Lung (tissue), 11 donors: ENCODE measurements at regions not wholly inside any gene's neighbourhood (a gene's known extent, or its start where the extent isn't known, plus 50 kb on each side); places are given as distances from the start of the nearest gene placed in this dataset.

ENCODE experiments used
- ATAC-seq: fragments of 200-7000 bp; cut with Tn5 transposase; one replicate; pipeline ENCODE4 v1.9.1; 2020; ENCODE audit warnings: moderate number of reproducible peaks; ENCODE audit not compliant: insufficient read depth, low FRiP score
- DNase-seq, 3 donors: peaks; one replicate each; pipeline ENCODE4 v3.0.0-alpha.2; 2013 to 2017
- H3K27ac ChIP-seq, 2 donors: one replicate each; pipeline ENCODE4 v1.5.1; 2013; ENCODE audit warnings: mild to moderate bottlenecking in 2 of 2, moderate library complexity in 2 of 2, control low read depth in 1 of 2, inconsistent platforms in 1 of 2, low read depth in 1 of 2, low read length in 1 of 2
- H3K27me3 ChIP-seq, 3 donors: one replicate each; pipeline ENCODE4 v1.5.1; 2013; ENCODE audit warnings: low read length in 2 of 3; ENCODE audit not compliant: control insufficient read depth in 3 of 3, insufficient read depth in 3 of 3
- H3K36me3 ChIP-seq, 4 donors: one replicate each; pipeline ENCODE4 v1.5.1; 2013; ENCODE audit warnings: low read length in 4 of 4, mild to moderate bottlenecking in 1 of 4, moderate library complexity in 1 of 4; ENCODE audit not compliant: control insufficient read depth in 4 of 4, insufficient read depth in 4 of 4
- H3K4me1 ChIP-seq, 5 donors: one replicate each; pipeline ENCODE4 v1.5.1; 2013; ENCODE audit warnings: low read length in 5 of 5, mild to moderate bottlenecking in 2 of 5, moderate library complexity in 1 of 5; ENCODE audit not compliant: control insufficient read depth in 5 of 5, insufficient read depth in 5 of 5
- H3K4me3 ChIP-seq: one replicate; pipeline ENCODE4 v1.5.1; 2013; ENCODE audit warnings: mild to moderate bottlenecking, control low read depth, moderate library complexity
- H3K9ac ChIP-seq, 2 donors: one replicate each; pipeline ENCODE4 v1.5.1; 2013; ENCODE audit warnings: low read length in 2 of 2, control low read depth in 1 of 2; ENCODE audit not compliant: insufficient read depth in 1 of 2
- H3K9me3 ChIP-seq, 4 donors: one replicate each; pipeline ENCODE4 v1.5.1; 2013; ENCODE audit warnings: low read length in 3 of 4, mild to moderate bottlenecking in 1 of 4, moderate library complexity in 1 of 4; ENCODE audit not compliant: control insufficient read depth in 4 of 4, insufficient read depth in 3 of 4
- WGBS, 2 donors: extraction: QIAGEN DNeasy Blood & Tissue Kit; methylation state at CpG; one replicate each; pipeline ENCODE4 v1.1.7; 2013; 5-methylcytosine and 5-hydroxymethylcytosine counted together
- TF ChIP-seq, protein P1 (sequence below): IDR thresholded peaks from 2 replicates; pipeline ENCODE4 v1.5.1; 2012; ENCODE audit warnings: mild to moderate bottlenecking; ENCODE audit errors: control extremely low read depth, extremely low read depth
- donor health status: control.
- donor health status: control.
- donor health status: Bipolar disorder and iron deficiency.
- donor health status: healthy.
- donor health status: DM: yes; HTN: yes; CAD: no.

DNA sequence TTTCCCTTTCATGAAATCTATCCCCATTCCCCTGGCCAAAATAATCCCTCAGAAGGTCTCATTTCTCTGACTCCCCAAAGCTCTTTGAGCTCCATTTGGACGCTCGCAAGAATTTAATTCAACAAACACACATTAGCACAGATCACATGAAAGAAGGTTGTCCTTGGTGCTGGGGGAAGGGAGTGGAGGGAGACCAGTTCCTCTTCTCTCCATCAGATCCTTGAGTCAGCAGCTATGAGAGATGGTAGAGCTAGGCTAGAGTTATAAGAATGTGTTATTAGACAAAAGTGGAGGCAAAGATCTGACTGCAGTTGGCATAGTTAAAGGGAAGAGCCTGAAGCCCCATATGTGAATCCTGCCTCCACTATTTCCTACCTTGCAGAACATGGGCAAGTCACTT lies 184.2 kb upstream of the CDYL start:
- Histone ChIP-seq H3K9me3 (no peaks in the 10 kb centered on the region), H3K27me3 (no peaks in the 10 kb centered on the region), H3K9ac (no peak overlapping the region), H3K4me3 (no peak overlapping the region), H3K36me3 (no peaks in the 10 kb centered on the region), H3K27ac (no peak overlapping the region), H3K4me1 (no peaks in the 10 kb centered on the region)
- WGBS, 2 donors = 94 to 95% methylated on average over 2 of the region's 2 CpGs
- TF ChIP-seq, protein P1, sequence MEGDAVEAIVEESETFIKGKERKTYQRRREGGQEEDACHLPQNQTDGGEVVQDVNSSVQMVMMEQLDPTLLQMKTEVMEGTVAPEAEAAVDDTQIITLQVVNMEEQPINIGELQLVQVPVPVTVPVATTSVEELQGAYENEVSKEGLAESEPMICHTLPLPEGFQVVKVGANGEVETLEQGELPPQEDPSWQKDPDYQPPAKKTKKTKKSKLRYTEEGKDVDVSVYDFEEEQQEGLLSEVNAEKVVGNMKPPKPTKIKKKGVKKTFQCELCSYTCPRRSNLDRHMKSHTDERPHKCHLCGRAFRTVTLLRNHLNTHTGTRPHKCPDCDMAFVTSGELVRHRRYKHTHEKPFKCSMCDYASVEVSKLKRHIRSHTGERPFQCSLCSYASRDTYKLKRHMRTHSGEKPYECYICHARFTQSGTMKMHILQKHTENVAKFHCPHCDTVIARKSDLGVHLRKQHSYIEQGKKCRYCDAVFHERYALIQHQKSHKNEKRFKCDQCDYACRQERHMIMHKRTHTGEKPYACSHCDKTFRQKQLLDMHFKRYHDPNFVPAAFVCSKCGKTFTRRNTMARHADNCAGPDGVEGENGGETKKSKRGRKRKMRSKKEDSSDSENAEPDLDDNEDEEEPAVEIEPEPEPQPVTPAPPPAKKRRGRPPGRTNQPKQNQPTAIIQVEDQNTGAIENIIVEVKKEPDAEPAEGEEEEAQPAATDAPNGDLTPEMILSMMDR = no peak
- no peak for DNase-seq
- ATAC-seq = no peak

DNA sequence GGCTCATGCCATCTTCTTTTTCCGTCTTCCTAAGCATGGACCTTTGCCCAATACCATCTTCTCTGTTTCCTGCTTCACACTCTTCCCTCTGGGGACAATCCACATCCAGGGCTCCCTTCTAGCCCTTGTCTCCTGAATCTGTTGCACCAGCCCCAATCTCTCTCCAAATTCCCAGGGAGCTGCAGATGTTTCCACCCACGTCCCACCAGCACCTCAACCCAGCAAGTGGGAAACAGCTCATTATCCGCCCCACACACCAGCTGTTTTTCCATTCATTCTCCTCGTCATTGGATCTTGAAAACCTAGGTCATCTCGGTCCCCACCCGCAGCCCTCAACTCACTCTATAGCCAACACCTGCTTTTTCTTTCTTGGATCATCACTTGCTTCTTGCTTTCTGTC lies 185.0 kb upstream of the CDYL start:
- WGBS, 2 donors = 91 to 92% methylated on average over 6 of the region's 6 CpGs
- TF ChIP-seq, protein P1 = no peak
- ATAC-seq = no peak

DNA sequence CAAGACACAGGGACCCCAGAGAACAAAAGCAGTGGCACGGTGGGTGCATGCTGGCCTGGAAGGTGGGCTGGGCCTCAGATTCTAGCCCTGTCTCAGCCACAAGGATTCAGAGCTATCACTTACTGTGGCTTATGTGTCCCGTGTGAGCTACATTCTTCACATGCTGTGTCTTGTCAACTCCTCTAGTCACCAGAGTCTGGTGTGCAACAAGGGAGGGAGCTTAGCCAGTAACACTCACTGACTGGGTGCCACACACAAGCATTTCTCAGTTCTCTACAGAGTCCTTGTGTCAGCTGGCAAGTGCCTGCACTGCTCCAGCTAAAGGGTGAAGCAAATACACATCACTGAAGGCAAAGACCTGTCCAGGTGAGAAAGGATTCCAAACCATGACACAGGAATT lies 186.9 kb upstream of the CDYL start:
- Histone ChIP-seq H3K36me3 (no peaks in the 10 kb centered on the region), H3K27ac (no peak overlapping the region), H3K27me3 (no peaks in the 10 kb centered on the region), H3K9me3 (no peaks in the 10 kb centered on the region), H3K4me1 (no peaks in the 10 kb centered on the region), H3K4me3 (no peak overlapping the region), H3K9ac (no peak overlapping the region)
- TF ChIP-seq, protein P1 = no peak
- WGBS, 2 donors = 83 to 92% methylated on average over 2 of the region's 2 CpGs
- DNase-seq (no peak), ATAC-seq (no peak)

More for the DNA sequence above, 185.0 kb upstream of the CDYL start:
- no peak for DNase-seq
- H3K4me3 ChIP-seq = no peak overlapping the region
- no peak overlapping the region for H3K27ac ChIP-seq
- no peaks in the 10 kb centered on the region for H3K36me3 ChIP-seq
- no peaks in the 10 kb centered on the region for H3K4me1 ChIP-seq
- H3K9me3 ChIP-seq = no peaks in the 10 kb centered on the region
- H3K9ac ChIP-seq = no peak overlapping the region
- no peaks in the 10 kb centered on the region for H3K27me3 ChIP-seq

DNA sequence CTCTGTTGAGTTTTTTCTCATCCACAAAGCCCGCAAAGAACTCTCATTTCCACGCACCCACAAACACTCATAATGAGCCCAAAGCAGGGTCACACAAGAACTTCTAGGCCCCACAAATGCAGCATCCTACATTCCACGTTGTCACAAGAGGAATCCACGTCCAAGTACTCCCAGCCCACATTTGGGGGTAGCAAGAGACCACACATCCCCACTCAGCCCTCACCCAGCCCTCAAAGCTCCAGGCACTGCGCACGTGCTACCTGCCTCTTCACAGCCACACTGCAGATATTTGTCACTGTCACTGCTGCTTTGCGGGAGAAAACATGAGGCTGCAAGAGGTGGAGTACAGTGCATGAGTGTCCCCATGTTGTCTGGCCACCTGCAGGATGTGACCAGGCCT lies 187.6 kb upstream of the CDYL start:
- H3K4me3 ChIP-seq = no peak overlapping the region
- no peak for ATAC-seq
- H3K9me3 ChIP-seq = no peaks in the 10 kb centered on the region
- DNase-seq = no peak
- whole genome bisulfite sequencing, 2 donors = 77 to 94% methylated on average over 7 of the region's 7 CpGs
- no peak overlapping the region for H3K27ac ChIP-seq
- H3K36me3 ChIP-seq = no peaks in the 10 kb centered on the region
- TF ChIP-seq, protein P1 = no peak
- H3K4me1 ChIP-seq = no peaks in the 10 kb centered on the region
- H3K27me3 ChIP-seq = no peaks in the 10 kb centered on the region
- no peak overlapping the region for H3K9ac ChIP-seq
